ENCODE measurements at regions not wholly inside any gene's neighbourhood (a gene's known extent, or its start where the extent isn't known, plus 50 kb on each side); places are given as distances from the start of the nearest gene placed in this dataset.

DNA sequence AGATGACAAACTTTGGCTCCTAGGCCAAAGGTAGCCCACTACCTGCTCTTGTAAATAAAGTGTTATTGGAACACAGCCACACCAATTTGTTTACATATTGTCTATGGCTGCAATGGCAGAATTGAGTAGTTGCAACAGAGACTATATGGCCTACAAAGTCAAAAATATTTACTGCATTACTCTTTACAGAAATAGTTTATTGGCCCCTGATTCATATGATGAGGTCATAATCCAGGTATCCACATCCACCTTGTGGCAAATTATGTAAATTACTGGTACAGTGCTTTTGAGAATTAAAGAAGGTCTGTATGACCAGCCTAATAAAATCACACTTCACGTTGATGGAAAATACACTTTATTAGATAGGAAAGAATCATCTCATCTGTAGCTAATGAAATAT lies 337.0 kb upstream of the DDX53 start:
- TF ChIP-seq, protein P1, sequence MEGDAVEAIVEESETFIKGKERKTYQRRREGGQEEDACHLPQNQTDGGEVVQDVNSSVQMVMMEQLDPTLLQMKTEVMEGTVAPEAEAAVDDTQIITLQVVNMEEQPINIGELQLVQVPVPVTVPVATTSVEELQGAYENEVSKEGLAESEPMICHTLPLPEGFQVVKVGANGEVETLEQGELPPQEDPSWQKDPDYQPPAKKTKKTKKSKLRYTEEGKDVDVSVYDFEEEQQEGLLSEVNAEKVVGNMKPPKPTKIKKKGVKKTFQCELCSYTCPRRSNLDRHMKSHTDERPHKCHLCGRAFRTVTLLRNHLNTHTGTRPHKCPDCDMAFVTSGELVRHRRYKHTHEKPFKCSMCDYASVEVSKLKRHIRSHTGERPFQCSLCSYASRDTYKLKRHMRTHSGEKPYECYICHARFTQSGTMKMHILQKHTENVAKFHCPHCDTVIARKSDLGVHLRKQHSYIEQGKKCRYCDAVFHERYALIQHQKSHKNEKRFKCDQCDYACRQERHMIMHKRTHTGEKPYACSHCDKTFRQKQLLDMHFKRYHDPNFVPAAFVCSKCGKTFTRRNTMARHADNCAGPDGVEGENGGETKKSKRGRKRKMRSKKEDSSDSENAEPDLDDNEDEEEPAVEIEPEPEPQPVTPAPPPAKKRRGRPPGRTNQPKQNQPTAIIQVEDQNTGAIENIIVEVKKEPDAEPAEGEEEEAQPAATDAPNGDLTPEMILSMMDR (conservative IDR thresholded peaks at IDR 0.05): no peak
- no peak for TF ChIP-seq EZH2 (IDR thresholded peaks at IDR 0.05; ENCODE audit: low read depth)
